Activated naive CD8-positive, alpha-beta T cell (primary cell): ENCODE measurements at regions not wholly inside any gene's neighbourhood (a gene's known extent, or its start where the extent isn't known, plus 50 kb on each side); places are given as distances from the start of the nearest gene placed in this dataset.

Experiments used
- H3K27ac Mint-ChIP-seq: one replicate; pipeline ENCODE4 v1.8.0; 2021; ENCODE audit warnings: mixed read lengths
- H3K27me3 Mint-ChIP-seq: one replicate; pipeline ENCODE4 v1.8.0; 2021; ENCODE audit warnings: mixed read lengths
- H3K36me3 Mint-ChIP-seq: one replicate; pipeline ENCODE4 v1.8.0; 2021; ENCODE audit warnings: mixed read lengths
- H3K4me1 Mint-ChIP-seq: one replicate; pipeline ENCODE4 v1.8.0; 2021; ENCODE audit warnings: low read depth, mixed read lengths
- H3K4me3 Mint-ChIP-seq: one replicate; pipeline ENCODE4 v1.8.0; 2021; ENCODE audit warnings: mild to moderate bottlenecking, mixed read lengths
- H3K9me3 Mint-ChIP-seq: one replicate; pipeline ENCODE4 v1.8.0; 2021; ENCODE audit warnings: low read depth, mixed read lengths

DNA sequence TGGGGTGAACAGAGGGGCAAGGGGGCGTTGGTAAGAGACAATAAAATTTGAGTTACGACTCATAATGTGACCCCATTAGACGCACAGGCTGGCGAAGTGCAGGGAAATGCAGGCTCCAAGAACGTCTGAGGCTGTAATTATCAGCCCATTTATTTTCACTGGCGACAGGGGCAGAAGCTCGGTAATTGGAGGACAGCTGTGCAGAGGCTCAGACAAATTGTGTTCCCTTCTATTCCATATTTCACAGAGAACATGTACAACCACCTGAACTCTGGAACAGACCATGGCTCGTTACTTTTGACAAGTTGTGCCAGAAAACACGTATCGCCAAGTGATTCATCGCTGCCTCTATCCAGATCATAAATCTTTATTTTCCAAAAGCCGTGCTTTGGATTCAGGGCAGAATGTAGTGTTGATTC, 137.3 kb upstream of the FRMD4A start:
- Mint-ChIP-seq H3K9me3 (peaks cover 5% of the 10 kb centered on the region), H3K4me3 (no peak overlapping the region), H3K36me3 (no peaks in the 10 kb centered on the region), H3K4me1 (no peaks in the 10 kb centered on the region), H3K27ac (no peak overlapping the region), H3K27me3 (peaks cover 12% of the 10 kb centered on the region)

DNA sequence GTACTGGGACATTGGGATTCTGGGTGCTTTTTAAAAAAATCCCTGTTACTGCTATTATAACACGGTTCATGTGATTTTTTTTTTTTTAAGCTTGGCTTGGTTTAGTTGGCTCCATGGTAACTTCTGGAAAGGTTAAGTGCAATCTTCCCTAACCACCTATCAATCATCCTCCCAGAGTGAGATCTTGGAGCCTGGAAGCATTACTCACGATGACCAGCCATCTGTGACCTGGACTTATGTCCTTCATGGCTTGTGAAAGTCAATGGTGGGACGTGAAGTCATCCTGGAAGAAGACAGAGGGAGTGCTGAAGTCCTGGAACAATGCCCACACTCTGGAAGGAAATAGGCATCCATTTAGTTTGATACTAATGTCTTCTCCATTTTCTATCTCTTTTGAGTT, 135.5 kb upstream of the FRMD4A start:
- H3K4me3 Mint-ChIP-seq, result no peak overlapping the region
- H3K27ac Mint-ChIP-seq, result no peak overlapping the region

DNA sequence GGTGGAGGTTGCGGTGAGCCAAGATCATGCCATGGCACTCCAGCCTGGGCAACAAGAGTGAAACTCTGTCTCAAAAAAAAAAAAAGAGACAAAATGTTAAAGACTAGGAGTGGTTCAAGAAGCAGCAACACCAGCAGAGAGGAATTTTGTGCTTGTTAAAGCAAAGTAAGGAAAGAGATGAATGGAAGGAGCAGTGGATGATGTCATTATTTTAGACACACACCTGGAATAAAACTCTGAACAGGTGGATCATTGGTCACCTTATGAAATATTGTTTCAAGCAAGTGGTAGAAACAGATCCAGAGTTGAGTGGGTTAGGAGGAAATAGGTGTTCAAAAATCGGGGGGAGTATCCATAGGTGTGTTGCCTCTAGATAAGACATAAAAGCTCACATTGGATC, 129.7 kb upstream of the FRMD4A start:
- no peaks in the 10 kb centered on the region for H3K4me1 Mint-ChIP-seq
- peaks cover 10% of the 10 kb centered on the region for H3K9me3 Mint-ChIP-seq
- H3K36me3 Mint-ChIP-seq, result peaks cover 4% of the 10 kb centered on the region
- H3K4me3 Mint-ChIP-seq, result no peak overlapping the region
- no peak overlapping the region for H3K27ac Mint-ChIP-seq
- peaks cover 6% of the 10 kb centered on the region for H3K27me3 Mint-ChIP-seq

More for the DNA sequence above, 135.5 kb upstream of the FRMD4A start:
- Mint-ChIP-seq H3K36me3 (no peaks in the 10 kb centered on the region), H3K9me3 (peaks cover 5% of the 10 kb centered on the region), H3K4me1 (no peaks in the 10 kb centered on the region), H3K27me3 (peaks cover 4% of the 10 kb centered on the region)

DNA sequence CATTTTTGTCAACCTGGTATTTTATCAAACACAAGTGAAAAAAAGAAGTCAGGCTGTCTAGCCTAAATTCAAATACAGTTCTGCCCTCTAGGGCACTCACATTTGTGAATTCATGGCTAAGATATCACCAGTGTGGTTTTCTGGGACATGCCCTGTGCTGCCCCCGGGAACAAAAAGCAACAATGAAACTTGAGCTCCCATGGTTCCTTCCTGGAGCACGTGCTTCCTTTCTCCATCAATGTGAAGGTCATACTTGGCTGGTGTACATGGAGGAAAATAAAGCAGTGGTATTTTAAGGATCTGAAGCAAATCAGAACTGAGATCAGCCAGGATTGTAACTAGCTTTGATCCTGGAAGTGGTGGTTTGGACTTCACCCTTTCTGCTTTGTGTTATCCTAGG, 128.9 kb upstream of the FRMD4A start:
- no peak overlapping the region for H3K4me3 Mint-ChIP-seq
- H3K27me3 Mint-ChIP-seq, result peaks cover 6% of the 10 kb centered on the region
- peaks cover 4% of the 10 kb centered on the region for H3K36me3 Mint-ChIP-seq
- H3K27ac Mint-ChIP-seq, result no peak overlapping the region
- H3K4me1 Mint-ChIP-seq, result no peaks in the 10 kb centered on the region
- peaks cover 10% of the 10 kb centered on the region for H3K9me3 Mint-ChIP-seq

DNA sequence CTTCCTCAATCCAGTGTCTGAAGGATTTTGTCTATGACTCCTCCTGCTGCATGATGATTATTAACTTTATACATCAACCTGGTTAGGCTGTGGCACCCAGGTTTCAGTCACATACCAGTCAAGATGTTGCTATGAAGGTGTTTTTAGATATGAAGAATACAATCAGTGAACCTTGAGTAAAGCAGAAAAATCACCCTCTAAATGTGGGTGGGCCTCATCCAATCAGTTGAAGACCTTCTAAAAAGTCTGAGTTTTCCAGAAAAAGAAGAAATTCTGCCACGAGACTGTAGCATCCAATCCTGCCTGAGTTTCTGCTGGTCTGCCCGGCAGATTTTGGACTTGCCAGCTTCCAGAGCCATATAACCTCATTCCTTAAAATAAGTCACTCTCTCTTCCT, 126.1 kb upstream of the FRMD4A start:
- Mint-ChIP-seq H3K36me3 (peaks cover 4% of the 10 kb centered on the region), H3K27me3 (peaks cover 8% of the 10 kb centered on the region), H3K4me1 (no peaks in the 10 kb centered on the region), H3K9me3 (peaks cover 6% of the 10 kb centered on the region), H3K4me3 (no peak overlapping the region), H3K27ac (no peak overlapping the region)

DNA sequence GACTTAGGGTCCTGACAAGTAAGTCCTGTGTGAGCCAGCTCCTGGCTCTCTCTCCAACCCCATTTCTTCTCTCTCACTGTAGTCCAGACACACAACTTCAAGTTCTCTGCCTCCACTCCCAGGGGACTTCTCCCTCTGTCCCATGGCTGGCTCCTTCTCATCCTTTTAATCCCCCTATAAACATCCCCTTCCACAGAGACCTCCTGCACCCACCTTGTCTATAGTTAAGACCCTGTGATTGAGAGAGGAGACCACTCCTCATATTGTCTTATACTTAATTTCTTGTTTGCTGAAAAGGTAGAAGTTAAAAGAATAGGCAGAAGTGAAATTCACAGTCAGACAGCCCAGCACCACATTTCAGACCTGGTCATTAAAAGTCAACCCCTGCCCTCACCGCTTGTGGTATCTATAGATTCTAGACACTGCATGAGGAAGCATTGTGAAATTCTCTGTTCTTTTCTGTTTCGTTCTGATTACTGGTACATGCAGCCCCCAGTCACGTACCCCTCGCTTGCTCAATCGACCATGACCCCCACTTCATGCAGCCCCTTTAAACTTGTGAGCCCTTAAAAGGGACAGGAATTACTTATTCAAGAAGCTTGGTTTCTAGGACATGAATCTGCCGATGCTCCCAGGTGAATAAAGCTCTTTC, 125.6 kb upstream of the FRMD4A start:
- H3K27me3 Mint-ChIP-seq, result peaks cover 8% of the 10 kb centered on the region
- no peak overlapping the region for H3K27ac Mint-ChIP-seq
- peaks cover 4% of the 10 kb centered on the region for H3K36me3 Mint-ChIP-seq
- no peak overlapping the region for H3K4me3 Mint-ChIP-seq
- peaks cover 6% of the 10 kb centered on the region for H3K9me3 Mint-ChIP-seq
- no peaks in the 10 kb centered on the region for H3K4me1 Mint-ChIP-seq

DNA sequence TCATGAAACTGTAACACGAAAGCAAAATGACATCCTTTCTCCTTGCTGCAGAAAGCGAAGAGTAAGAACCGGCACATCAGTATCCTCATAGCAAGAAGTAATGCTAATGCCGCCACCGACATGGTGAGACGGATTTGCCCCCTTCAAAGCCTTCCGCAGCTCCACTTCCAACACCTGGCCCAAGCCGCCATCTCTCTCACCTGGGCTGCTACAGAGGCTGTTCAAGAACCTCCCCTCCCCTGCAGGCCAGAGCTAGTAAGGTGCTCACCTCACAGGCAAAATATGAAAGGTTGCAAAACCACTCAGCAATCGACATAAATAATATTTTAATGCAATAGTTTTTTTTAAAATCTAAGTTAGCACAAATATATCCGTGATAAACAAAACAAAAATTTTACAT, 123.9 kb upstream of the FRMD4A start:
- H3K27me3 Mint-ChIP-seq, result peaks cover 4% of the 10 kb centered on the region
- peaks cover 6% of the 10 kb centered on the region for H3K9me3 Mint-ChIP-seq
- H3K4me1 Mint-ChIP-seq, result no peaks in the 10 kb centered on the region
- peaks cover 4% of the 10 kb centered on the region for H3K36me3 Mint-ChIP-seq
- H3K4me3 Mint-ChIP-seq, result no peak overlapping the region
- no peak overlapping the region for H3K27ac Mint-ChIP-seq

DNA sequence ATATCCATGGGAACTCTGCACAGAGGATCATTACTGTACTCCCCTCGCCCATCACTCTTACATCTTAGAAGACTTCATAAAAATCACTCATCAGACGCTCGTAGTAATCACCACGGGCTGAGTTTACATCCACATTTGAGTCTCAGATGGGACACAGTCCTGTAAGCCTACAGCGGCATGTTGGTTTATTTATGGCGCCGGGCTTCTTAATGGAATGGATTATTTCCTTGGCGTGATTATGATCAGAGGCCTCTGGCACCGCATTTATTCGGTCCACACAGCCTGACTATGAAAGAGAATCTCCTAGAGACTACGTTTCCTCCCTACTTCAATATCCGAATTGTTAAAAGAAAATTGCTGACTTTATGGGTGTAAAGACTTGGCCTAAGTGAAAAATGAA, 123.5 kb upstream of the FRMD4A start:
- Mint-ChIP-seq H3K4me1 (no peaks in the 10 kb centered on the region), H3K36me3 (peaks cover 4% of the 10 kb centered on the region), H3K27ac (no peak overlapping the region), H3K9me3 (peaks cover 6% of the 10 kb centered on the region), H3K27me3 (peaks cover 4% of the 10 kb centered on the region), H3K4me3 (no peak overlapping the region)

DNA sequence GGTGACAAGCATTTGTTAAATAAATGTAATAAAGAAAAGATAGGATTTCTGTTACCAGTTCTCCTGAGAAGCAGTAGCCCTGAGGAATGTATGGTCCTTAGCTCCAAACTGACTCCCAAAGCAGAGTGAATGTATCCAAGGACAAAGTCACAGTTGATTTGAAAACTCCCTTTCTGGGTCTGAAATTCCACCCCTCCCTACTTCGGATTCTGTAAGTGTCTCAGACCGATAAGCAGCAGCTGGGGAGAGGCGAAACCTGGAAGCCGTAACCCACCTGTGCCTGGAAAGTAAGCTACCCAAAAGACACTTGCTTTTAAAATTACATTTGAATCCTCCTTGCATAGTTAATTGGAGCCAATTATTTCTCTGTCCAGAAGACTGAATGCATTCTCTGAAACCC, 122.9 kb upstream of the FRMD4A start:
- Mint-ChIP-seq H3K27me3 (peaks cover 4% of the 10 kb centered on the region), H3K27ac (no peak overlapping the region), H3K4me3 (no peak overlapping the region), H3K4me1 (no peaks in the 10 kb centered on the region), H3K36me3 (peaks cover 4% of the 10 kb centered on the region), H3K9me3 (peaks cover 6% of the 10 kb centered on the region)

DNA sequence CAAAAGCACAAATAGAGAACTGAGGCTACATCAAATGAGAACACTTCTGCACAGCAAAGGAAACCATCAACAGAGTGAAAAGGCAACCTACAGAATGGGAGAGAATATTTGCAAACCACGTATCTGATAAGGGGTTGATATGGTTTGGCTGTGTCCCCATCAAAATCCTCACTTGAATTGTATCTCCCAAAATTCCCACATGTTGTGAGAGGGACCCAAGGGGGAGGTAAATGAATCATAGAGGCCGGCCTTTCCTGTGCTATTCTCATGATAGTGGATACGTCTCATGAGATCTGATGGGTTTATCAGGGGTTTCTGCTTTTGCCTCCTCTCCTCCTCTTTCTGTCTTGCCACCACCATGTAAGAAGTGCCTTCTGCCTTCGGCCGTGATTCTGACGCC, 120.6 kb upstream of the FRMD4A start:
- peaks cover 2% of the 10 kb centered on the region for H3K27me3 Mint-ChIP-seq
- H3K4me3 Mint-ChIP-seq, result no peak overlapping the region
- no peak overlapping the region for H3K27ac Mint-ChIP-seq
- no peaks in the 10 kb centered on the region for H3K36me3 Mint-ChIP-seq
- no peaks in the 10 kb centered on the region for H3K9me3 Mint-ChIP-seq
- H3K4me1 Mint-ChIP-seq, result no peaks in the 10 kb centered on the region

DNA sequence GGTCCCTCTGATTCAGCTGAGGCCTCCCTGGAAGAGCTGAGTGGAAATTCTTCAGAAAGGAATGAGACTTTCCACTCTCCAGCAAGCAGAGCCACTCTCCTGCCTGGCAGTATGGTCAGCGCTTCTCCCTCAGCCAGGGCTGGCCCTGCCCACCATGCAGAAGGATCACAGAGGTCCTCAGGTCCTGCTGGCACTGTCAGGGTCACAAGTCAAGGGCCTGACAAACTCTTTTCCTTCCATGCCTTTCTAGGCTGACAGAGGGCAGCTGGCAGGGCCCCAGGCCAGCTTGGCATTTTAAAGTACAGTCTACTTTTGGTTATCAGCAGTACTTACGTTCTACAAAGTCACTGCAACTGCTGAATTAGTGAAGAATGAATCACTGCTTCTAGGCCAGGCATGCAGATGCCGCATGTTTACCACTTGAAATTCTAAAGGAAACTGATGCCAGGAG, 119.3 kb upstream of the FRMD4A start:
- no peaks in the 10 kb centered on the region for H3K36me3 Mint-ChIP-seq
- H3K27me3 Mint-ChIP-seq, result peaks cover 2% of the 10 kb centered on the region

DNA sequence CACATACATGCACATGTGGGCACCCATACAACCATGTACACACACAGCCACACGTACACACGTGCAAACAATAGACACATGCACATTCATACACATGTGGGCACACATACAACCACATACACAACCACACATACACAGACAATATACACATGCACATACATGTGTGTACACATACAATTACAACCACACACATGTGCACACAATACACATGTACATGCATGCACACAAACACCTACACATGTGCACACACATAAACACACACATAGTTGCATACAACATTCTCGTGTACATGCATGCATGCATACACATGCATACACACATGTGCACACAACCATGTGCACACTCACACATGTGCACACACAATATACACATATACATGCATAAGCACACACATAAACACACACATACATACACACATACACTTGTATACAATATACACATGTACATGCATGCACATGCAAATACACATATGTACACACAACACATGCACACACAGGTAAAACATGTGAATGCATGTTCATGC, 118.6 kb upstream of the FRMD4A start:
- H3K36me3 Mint-ChIP-seq, result no peaks in the 10 kb centered on the region
- no peak overlapping the region for H3K4me3 Mint-ChIP-seq
- H3K27ac Mint-ChIP-seq, result no peak overlapping the region
- peaks cover 3% of the 10 kb centered on the region for H3K27me3 Mint-ChIP-seq
- no peaks in the 10 kb centered on the region for H3K9me3 Mint-ChIP-seq
- H3K4me1 Mint-ChIP-seq, result no peaks in the 10 kb centered on the region

More for the DNA sequence above, 119.3 kb upstream of the FRMD4A start:
- no peaks in the 10 kb centered on the region for H3K9me3 Mint-ChIP-seq
- H3K27ac Mint-ChIP-seq, result no peak overlapping the region
- H3K4me3 Mint-ChIP-seq, result no peak overlapping the region
- no peaks in the 10 kb centered on the region for H3K4me1 Mint-ChIP-seq

DNA sequence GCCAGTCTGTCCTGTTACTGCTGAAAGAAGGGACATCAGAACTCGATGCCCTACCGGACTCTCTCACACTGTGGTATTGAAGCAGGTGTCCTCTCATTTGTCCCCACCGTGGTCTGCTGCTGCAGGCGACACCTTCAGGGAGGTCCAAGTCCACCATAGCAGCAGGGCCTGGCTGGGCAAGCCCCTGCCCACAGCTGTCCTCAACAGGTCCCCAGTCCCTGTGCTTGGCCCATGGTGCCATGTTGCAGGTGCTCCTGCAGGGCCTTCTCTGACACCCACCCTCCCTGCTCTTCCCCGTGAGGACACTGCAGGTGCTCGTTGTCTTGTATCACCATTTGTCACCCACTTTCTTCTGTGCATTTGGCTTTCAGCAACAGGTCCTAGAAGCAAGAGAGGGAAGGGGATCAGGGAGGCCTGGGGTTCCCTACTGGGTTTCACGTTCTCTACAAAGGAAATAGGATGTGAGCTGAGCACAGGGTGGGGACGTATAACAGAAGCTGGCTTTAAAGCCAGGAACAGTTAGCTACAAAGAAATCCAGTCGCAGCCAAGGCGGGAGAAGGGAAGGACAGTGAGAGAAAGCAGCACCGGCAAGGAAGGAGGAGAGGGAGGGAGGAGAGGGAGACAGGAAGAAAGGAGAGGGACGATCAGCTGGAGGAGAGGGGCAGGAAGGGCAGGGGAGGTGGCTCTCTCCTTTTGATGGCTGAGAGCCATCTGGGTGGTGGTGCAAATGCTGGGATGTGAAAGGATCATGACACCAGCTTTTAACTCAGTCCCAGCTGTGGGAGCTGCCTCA, 117.7 kb upstream of the FRMD4A start:
- no peaks in the 10 kb centered on the region for H3K4me1 Mint-ChIP-seq

DNA sequence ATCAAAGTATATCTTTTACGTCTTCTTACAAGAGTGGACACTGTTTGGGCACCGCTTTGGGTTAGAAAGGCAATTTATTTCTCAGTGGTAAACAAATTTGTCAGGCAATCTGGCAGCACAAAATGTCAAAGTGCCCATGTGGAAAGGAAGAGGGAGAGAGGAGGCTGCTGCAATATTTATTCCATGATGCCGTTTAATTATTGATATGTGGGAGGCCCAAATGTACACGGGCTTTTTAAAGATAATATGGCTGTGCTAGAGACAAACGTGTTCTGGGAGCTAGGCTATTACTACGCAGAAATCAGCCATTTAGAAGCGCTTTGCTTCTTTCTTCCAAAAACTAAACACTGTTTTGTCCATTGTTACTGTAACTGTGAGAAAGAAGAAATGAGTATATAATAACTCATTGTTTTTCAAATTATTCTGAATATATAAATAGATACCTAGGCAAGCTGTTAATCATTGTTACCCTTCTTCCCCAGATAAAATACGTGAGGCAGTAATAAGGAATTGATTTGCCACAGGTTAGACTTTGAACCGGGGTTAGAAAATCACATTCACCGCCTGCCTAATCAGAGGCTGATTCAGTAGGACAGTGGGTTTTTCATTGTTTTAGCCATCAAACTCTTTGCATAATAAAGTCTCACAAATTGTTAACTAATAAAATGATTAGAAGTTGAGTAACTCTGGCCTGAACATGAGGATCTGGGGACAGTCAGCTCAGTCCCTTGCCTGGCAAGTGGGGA, 116.5 kb upstream of the FRMD4A start:
- H3K27me3 Mint-ChIP-seq, result peaks cover 5% of the 10 kb centered on the region
- no peak overlapping the region for H3K27ac Mint-ChIP-seq
- H3K4me3 Mint-ChIP-seq, result no peak overlapping the region

More for the DNA sequence above, 117.7 kb upstream of the FRMD4A start:
- Mint-ChIP-seq H3K4me3 (no peak overlapping the region), H3K9me3 (no peaks in the 10 kb centered on the region), H3K36me3 (no peaks in the 10 kb centered on the region), H3K27ac (no peak overlapping the region), H3K27me3 (peaks cover 3% of the 10 kb centered on the region)

More for the DNA sequence above, 116.5 kb upstream of the FRMD4A start:
- Mint-ChIP-seq H3K36me3 (no peaks in the 10 kb centered on the region), H3K9me3 (no peaks in the 10 kb centered on the region), H3K4me1 (no peaks in the 10 kb centered on the region)
